Kidney (tissue), 13 donors: ENCODE measurements at regions not wholly inside any gene's neighbourhood (a gene's known extent, or its start where the extent isn't known, plus 50 kb on each side); places are given as distances from the start of the nearest gene placed in this dataset.

Experiments used
- DNase-seq, 5 donors: peaks; one replicate each; pipeline ENCODE4 v3.0.0-alpha.2; 2013 to 2020
- FAIRE-seq: peaks from 2 replicates; lab custom pipeline; 2012; peaks lifted over from hg19 to GRCh38; lab: Jason Lieb, UNC
- H3K27ac ChIP-seq, 2 donors: one replicate each; pipeline ENCODE4 v1.7.0; 2013; ENCODE audit warnings: low read depth in 2 of 2, low read length in 2 of 2, inconsistent platforms in 1 of 2
- H3K27me3 ChIP-seq: one replicate; pipeline ENCODE4 v1.7.1; 2013; ENCODE audit warnings: low read length, inconsistent platforms; ENCODE audit not compliant: control insufficient read depth, insufficient read depth
- H3K36me3 ChIP-seq, 3 donors: one replicate each; pipeline versions ENCODE4 v1.7.0 to v1.7.1; 2013; ENCODE audit warnings: low read length in 3 of 3, control low read depth in 1 of 3, inconsistent platforms in 1 of 3; ENCODE audit not compliant: insufficient read depth in 3 of 3, control insufficient read depth in 2 of 3
- H3K4me1 ChIP-seq, 3 donors: one replicate each; pipeline versions ENCODE4 v1.7.0 to v1.7.1; 2013; ENCODE audit warnings: low read length in 3 of 3, inconsistent platforms in 1 of 3, low read depth in 1 of 3; ENCODE audit not compliant: control insufficient read depth in 2 of 3, insufficient read depth in 2 of 3
- H3K4me3 ChIP-seq, 3 donors: one replicate each; pipeline versions ENCODE4 v1.7.0 to v1.8.1; 2013; ENCODE audit warnings: low read length in 3 of 3, control low read depth in 1 of 3, inconsistent platforms in 1 of 3
- H3K9ac ChIP-seq, 3 donors: one replicate each; pipeline versions ENCODE4 v1.7.0 to v1.7.1; 2013; ENCODE audit warnings: low read length in 3 of 3, control low read depth in 1 of 3, inconsistent platforms in 1 of 3
- H3K9me3 ChIP-seq, 3 donors: one replicate each; pipeline versions ENCODE4 v1.7.0 to v1.7.1; 2013; ENCODE audit warnings: low read length in 3 of 3, control low read depth in 1 of 3, inconsistent platforms in 1 of 3; ENCODE audit not compliant: control insufficient read depth in 2 of 3, insufficient read depth in 1 of 3
- CTCF ChIP-seq: IDR thresholded peaks from 3 replicates; pipeline ENCODE4 v1.5.1; 2012; ENCODE audit warnings: mild to moderate bottlenecking, moderate library complexity, borderline replicate concordance; ENCODE audit not compliant: insufficient read depth; ENCODE audit errors: extremely low read depth
- intact Hi-C: fragments of 100-400 bp; cut with DNase I; formaldehyde crosslinking; loops from one replicate; pipeline ENCODE4 v1.11.1; 2022
- donor health status: control.
- donor health status: control.
- donor health status: control.
- donor health status: control.
- donor health status: control.
- donor health status: DM: yes; HTN: yes; CAD: no.
- donor health status: Normal renal cell carcinoma (clear cell type).

- H3K27me3 ChIP-seq, result no peaks in the 10 kb centered on the region
- no peak overlapping the region for H3K9ac ChIP-seq
- no peak for DNase-seq
- no peak for FAIRE-seq
- no peak overlapping the region for H3K4me3 ChIP-seq
- H3K9me3 ChIP-seq, result no peaks in the 10 kb centered on the region
- no peaks in the 10 kb centered on the region for H3K36me3 ChIP-seq
- intact Hi-C loops, result no loop called here
- no peaks in the 10 kb centered on the region for H3K4me1 ChIP-seq
- no peak overlapping the region for H3K27ac ChIP-seq
- no peak for TF ChIP-seq CTCF
Measured at GRCh38 chr10:106410331-106410730, 754.2 kb downstream of the SORCS1 start.

GRCh38 chr10:106405141-106405540 is 759.4 kb downstream of the SORCS1 start:
- no peak overlapping the region for H3K9ac ChIP-seq
- intact Hi-C loops, result no loop called here

GRCh38 chr10:106402458-106402857 is 762.0 kb downstream of the SORCS1 start:
- no peak for FAIRE-seq
- Histone ChIP-seq H3K4me1 (no peaks in the 10 kb centered on the region), H3K4me3 (no peak overlapping the region), H3K9ac (no peak overlapping the region), H3K9me3 (no peaks in the 10 kb centered on the region), H3K27me3 (no peaks in the 10 kb centered on the region), H3K27ac (no peak overlapping the region), H3K36me3 (no peaks in the 10 kb centered on the region)
- intact Hi-C loops, result no loop called here
- DNase-seq, result no peak
- no peak for TF ChIP-seq CTCF

More at GRCh38 chr10:106405141-106405540, 759.4 kb downstream of the SORCS1 start:
- no peak for DNase-seq
- no peak for FAIRE-seq
- H3K27me3 ChIP-seq, result no peaks in the 10 kb centered on the region
- H3K9me3 ChIP-seq, result no peaks in the 10 kb centered on the region
- no peaks in the 10 kb centered on the region for H3K4me1 ChIP-seq
- H3K36me3 ChIP-seq, result no peaks in the 10 kb centered on the region
- no peak overlapping the region for H3K4me3 ChIP-seq
- H3K27ac ChIP-seq, result no peak overlapping the region
- no peak for TF ChIP-seq CTCF

GRCh38 chr10:106401967-106402366 is 762.5 kb downstream of the SORCS1 start:
- Histone ChIP-seq H3K4me1 (no peaks in the 10 kb centered on the region), H3K36me3 (no peaks in the 10 kb centered on the region), H3K27me3 (no peaks in the 10 kb centered on the region), H3K9ac (no peak overlapping the region), H3K27ac (no peak overlapping the region), H3K9me3 (no peaks in the 10 kb centered on the region), H3K4me3 (no peak overlapping the region)
- FAIRE-seq, result no peak
- DNase-seq, result no peak
- no peak for TF ChIP-seq CTCF
- intact Hi-C loops, result no loop called here
